ENCODE measurements at regions not wholly inside any gene's neighbourhood (a gene's known extent, or its start where the extent isn't known, plus 50 kb on each side); places are given as distances from the start of the nearest gene placed in this dataset.

DNA sequence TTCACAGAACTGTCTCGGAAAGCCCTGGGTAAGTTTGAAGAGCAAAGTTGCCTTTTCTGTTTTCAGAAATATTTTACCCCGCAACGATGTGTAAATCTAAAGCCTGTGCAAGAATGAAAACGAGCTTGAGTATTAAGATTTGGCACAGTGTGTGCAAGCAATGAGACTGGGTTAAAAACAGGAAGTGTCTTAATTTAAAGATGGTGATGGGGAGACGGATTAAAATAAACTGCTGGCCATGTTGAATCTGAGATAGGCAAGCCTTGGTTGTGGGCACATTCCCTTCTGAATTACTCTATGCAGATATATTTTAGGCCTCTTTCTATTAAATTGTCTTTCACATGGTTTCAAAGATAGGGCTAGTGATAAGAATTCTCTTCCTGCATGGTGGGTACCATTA is 294.2 kb upstream of the DMRT1 start:
- no peak overlapping the region for H4K8ac ChIP-seq (ENCODE audit: low read depth, low read length)
- H2AFZ ChIP-seq (ENCODE audit: insufficient read depth, low read length, poor library complexity) = no peak overlapping the region
- no peak overlapping the region for H2BK12ac ChIP-seq (ENCODE audit: low read length)
- peaks cover 2 to 5% of the 10 kb centered on the region in 2 experiments for H3K4me1 ChIP-seq (ENCODE audit: control insufficient read depth in 1 of 2, insufficient read depth in 2 of 2, low read length in 2 of 2)
- H2BK5ac ChIP-seq (ENCODE audit: low read depth, low read length, poor library complexity) = no peak overlapping the region
- H4K12ac ChIP-seq (ENCODE audit: low read depth, low read length) = no peak overlapping the region
- H3K4ac ChIP-seq (ENCODE audit: low read depth, low read length) = no peak overlapping the region
- no peaks in the 10 kb centered on the region for H3K79me2 ChIP-seq (ENCODE audit: control insufficient read depth, insufficient read depth, low read length, poor library complexity)
- DNase-seq = no peak
- WGBS (ENCODE audit: extremely low coverage, insufficient coverage, insufficient read length) = no CpG with 5 or more reads among the region's 5 CpGs
- no peak overlapping the region for H4K91ac ChIP-seq (ENCODE audit: low read depth, low read length)
- H3K36me3 ChIP-seq (ENCODE audit: control insufficient read depth in 1 of 2, insufficient read depth in 2 of 2, low read length in 2 of 2) = peaks cover 6% of the 10 kb centered on the region in 2 experiments
- H3K27ac ChIP-seq (ENCODE audit: low read depth, low read length) = no peak overlapping the region
- no peak overlapping the region for H3K4me2 ChIP-seq (ENCODE audit: low read length)
- H2BK120ac ChIP-seq (ENCODE audit: insufficient read depth, low read length, poor library complexity) = no peak overlapping the region
- H3K4me3 ChIP-seq (ENCODE audit: low read depth, low read length) = no peak overlapping the region
- H3K79me1 ChIP-seq (ENCODE audit: low read length) = no peaks in the 10 kb centered on the region
- peaks cover 1% of the 10 kb centered on the region for H3K9me3 ChIP-seq (ENCODE audit: insufficient read depth, low read depth, low read length)
- no peak overlapping the region for H3K14ac ChIP-seq (ENCODE audit: low read length)
- H3K18ac ChIP-seq (ENCODE audit: low read length) = no peak overlapping the region
- H3K23ac ChIP-seq (ENCODE audit: low read length) = no peak overlapping the region
- H3K27me3 ChIP-seq (ENCODE audit: insufficient read depth, low read length) = no peaks in the 10 kb centered on the region
- no peak overlapping the region for H2AK5ac ChIP-seq (ENCODE audit: low read length)
- no peak overlapping the region for H3K9ac ChIP-seq (ENCODE audit: low read length)

DNA sequence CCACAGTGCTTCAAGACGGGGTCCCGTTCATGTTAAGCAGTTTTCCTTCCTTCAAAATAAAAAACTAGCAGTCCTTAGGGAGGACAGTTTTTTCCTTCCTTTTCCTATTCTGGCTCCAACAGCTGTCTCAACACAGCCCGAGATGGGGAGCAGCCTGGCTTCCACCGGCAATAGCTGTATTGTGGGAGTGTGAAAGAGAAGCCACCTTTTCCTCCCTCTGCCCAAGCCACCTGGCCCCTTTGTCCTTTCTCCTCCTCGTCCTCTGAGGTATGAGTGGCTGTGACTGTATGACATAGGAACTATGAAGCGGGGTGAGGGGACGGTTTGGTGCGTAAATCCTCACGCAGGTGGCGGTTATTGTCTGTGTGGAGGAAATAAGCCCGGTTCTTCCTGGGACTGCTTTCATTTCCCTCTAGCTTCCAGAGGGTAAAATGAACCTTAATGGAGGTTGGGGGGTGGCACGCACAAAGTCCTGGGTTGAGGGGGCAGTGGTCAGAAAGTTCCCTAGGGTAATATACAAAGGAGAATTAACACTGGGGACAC is 292.0 kb upstream of the DMRT1 start:
- peaks cover 6% of the 10 kb centered on the region in 2 experiments for H3K36me3 ChIP-seq (ENCODE audit: control insufficient read depth in 1 of 2, insufficient read depth in 2 of 2, low read length in 2 of 2)
- H2BK12ac ChIP-seq (ENCODE audit: low read length) = no peak overlapping the region
- no peak overlapping the region for H3K4me3 ChIP-seq (ENCODE audit: low read depth, low read length)
- H3K18ac ChIP-seq (ENCODE audit: low read length) = no peak overlapping the region
- H4K91ac ChIP-seq (ENCODE audit: low read depth, low read length) = no peak overlapping the region
- no peak overlapping the region for H3K9ac ChIP-seq (ENCODE audit: low read length)
- no peak overlapping the region for H4K12ac ChIP-seq (ENCODE audit: low read depth, low read length)
- H3K23ac ChIP-seq (ENCODE audit: low read length) = no peak overlapping the region
- no peak overlapping the region for H2AFZ ChIP-seq (ENCODE audit: insufficient read depth, low read length, poor library complexity)
- H3K4me1 ChIP-seq (ENCODE audit: control insufficient read depth in 1 of 2, insufficient read depth in 2 of 2, low read length in 2 of 2) = peaks cover 2 to 4% of the 10 kb centered on the region in 2 experiments
- H3K27me3 ChIP-seq (ENCODE audit: insufficient read depth, low read length) = no peaks in the 10 kb centered on the region
- H2AK5ac ChIP-seq (ENCODE audit: low read length) = no peak overlapping the region
- DNase-seq = no peak
- no CpG with 5 or more reads among the region's 12 CpGs for WGBS (ENCODE audit: extremely low coverage, insufficient coverage, insufficient read length)
- no peak overlapping the region for H2BK5ac ChIP-seq (ENCODE audit: low read depth, low read length, poor library complexity)
- no peak overlapping the region for H3K14ac ChIP-seq (ENCODE audit: low read length)
- no peak overlapping the region for H3K4ac ChIP-seq (ENCODE audit: low read depth, low read length)
- no peak overlapping the region for H4K8ac ChIP-seq (ENCODE audit: low read depth, low read length)
- no peak overlapping the region for H3K27ac ChIP-seq (ENCODE audit: low read depth, low read length)
- peaks cover 1% of the 10 kb centered on the region for H3K9me3 ChIP-seq (ENCODE audit: insufficient read depth, low read depth, low read length)
- H2BK120ac ChIP-seq (ENCODE audit: insufficient read depth, low read length, poor library complexity) = no peak overlapping the region
- H3K79me1 ChIP-seq (ENCODE audit: low read length) = no peaks in the 10 kb centered on the region
- H3K4me2 ChIP-seq (ENCODE audit: low read length) = no peak overlapping the region
- H3K79me2 ChIP-seq (ENCODE audit: control insufficient read depth, insufficient read depth, low read length, poor library complexity) = no peaks in the 10 kb centered on the region

DNA sequence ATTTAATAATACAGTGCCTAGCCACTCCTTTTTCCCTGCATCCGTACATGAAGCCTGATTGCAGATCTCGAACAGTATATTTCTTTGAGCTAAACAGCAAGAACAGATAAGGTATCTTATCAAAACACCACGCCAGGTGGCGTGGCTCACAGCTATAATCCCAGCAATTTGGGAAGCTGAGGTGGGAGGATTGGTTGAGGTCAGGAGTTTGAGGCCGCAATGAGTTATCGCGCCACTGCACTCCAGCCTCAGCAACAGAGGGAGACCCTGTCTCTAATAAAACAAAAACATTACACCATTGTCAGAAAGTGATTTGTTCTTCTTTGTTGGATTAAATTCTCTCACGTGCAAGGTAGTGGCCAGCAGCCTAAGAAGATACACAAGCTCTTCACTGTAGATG is 291.2 kb upstream of the DMRT1 start:
- WGBS (ENCODE audit: extremely low coverage, insufficient coverage, insufficient read length) = no CpG with 5 or more reads among the region's 8 CpGs
- Histone ChIP-seq H2AFZ (ENCODE audit: insufficient read depth, low read length, poor library complexity) (no peak overlapping the region), H3K36me3 (ENCODE audit: control insufficient read depth in 1 of 2, insufficient read depth in 2 of 2, low read length in 2 of 2) (peaks cover 6% of the 10 kb centered on the region in 2 experiments), H2BK120ac (ENCODE audit: insufficient read depth, low read length, poor library complexity) (no peak overlapping the region), H3K4ac (ENCODE audit: low read depth, low read length) (no peak overlapping the region), H3K4me1 (ENCODE audit: control insufficient read depth in 1 of 2, insufficient read depth in 2 of 2, low read length in 2 of 2) (peaks cover 2 to 3% of the 10 kb centered on the region in 2 experiments), H4K12ac (ENCODE audit: low read depth, low read length) (no peak overlapping the region), H2BK12ac (ENCODE audit: low read length) (no peak overlapping the region), H3K79me1 (ENCODE audit: low read length) (no peaks in the 10 kb centered on the region), H3K14ac (ENCODE audit: low read length) (no peak overlapping the region), H3K23ac (ENCODE audit: low read length) (no peak overlapping the region), H3K27me3 (ENCODE audit: insufficient read depth, low read length) (no peaks in the 10 kb centered on the region), H4K8ac (ENCODE audit: low read depth, low read length) (no peak overlapping the region), H2AK5ac (ENCODE audit: low read length) (no peak overlapping the region), H3K27ac (ENCODE audit: low read depth, low read length) (no peak overlapping the region), H3K79me2 (ENCODE audit: control insufficient read depth, insufficient read depth, low read length, poor library complexity) (no peaks in the 10 kb centered on the region), H3K9ac (ENCODE audit: low read length) (no peak overlapping the region), H3K4me3 (ENCODE audit: low read depth, low read length) (no peak overlapping the region), H3K18ac (ENCODE audit: low read length) (no peak overlapping the region), H3K4me2 (ENCODE audit: low read length) (no peak overlapping the region), H3K9me3 (ENCODE audit: insufficient read depth, low read depth, low read length) (peaks cover 1% of the 10 kb centered on the region), H2BK5ac (ENCODE audit: low read depth, low read length, poor library complexity) (no peak overlapping the region), H4K91ac (ENCODE audit: low read depth, low read length) (no peak overlapping the region)
- DNase-seq = peak in 1 of 2 donors; percentile 23

DNA sequence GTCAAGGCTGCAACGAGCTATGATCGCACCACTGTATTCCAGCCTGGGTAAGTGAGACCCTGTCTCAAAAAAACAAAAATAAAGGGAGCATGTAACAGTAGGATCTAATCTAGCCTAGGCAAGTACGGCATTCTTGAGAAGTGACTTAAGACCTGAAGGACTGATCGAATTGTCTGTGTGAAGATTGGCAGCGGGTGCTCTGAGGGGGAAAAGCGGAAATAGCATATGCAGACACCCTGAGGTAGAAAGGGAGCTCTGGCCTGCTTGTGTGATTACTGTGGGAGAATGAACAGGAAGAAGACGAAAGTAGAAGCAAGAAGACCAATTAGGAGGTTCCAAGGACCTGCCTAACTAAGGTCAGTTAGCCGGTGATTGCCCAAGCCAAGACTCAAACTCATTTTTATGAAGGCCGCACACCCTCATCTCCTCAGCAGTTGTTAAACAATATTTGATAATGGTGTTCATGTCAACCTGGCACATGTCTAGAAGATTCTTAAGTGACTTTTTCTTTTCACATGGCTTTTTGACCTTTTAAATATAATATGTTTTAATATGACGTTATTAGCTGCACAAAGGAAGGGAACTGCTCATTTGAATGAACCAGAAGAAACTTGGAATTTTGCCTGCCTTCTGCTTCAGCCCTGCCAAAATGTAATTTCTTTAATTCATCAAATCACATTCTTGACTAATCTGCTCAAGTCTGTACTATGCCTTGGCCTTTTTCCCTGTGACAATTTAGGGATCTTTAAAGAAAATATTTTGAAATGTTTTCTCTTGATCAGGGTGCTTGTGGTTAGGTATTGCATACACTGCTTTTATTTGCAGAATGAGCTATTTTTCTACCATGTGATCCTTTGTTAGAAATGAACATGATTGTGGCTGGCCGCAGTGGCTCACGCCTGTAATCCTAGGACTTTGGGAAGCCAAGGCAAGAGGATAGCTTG is 289.2 kb upstream of the DMRT1 start:
- Histone ChIP-seq H3K9ac (ENCODE audit: low read length) (no peak overlapping the region), H3K27ac (ENCODE audit: low read depth, low read length) (no peak overlapping the region), H3K4me1 (ENCODE audit: control insufficient read depth in 1 of 2, insufficient read depth in 2 of 2, low read length in 2 of 2) (peaks cover 2 to 3% of the 10 kb centered on the region in 2 experiments), H2BK5ac (ENCODE audit: low read depth, low read length, poor library complexity) (no peak overlapping the region), H4K91ac (ENCODE audit: low read depth, low read length) (no peak overlapping the region), H3K4me2 (ENCODE audit: low read length) (no peak overlapping the region), H3K79me2 (ENCODE audit: control insufficient read depth, insufficient read depth, low read length, poor library complexity) (no peaks in the 10 kb centered on the region), H3K36me3 (ENCODE audit: control insufficient read depth in 1 of 2, insufficient read depth in 2 of 2, low read length in 2 of 2) (peaks cover 6% of the 10 kb centered on the region in 2 experiments), H3K79me1 (ENCODE audit: low read length) (no peaks in the 10 kb centered on the region), H3K9me3 (ENCODE audit: insufficient read depth, low read depth, low read length) (no peaks in the 10 kb centered on the region), H3K23ac (ENCODE audit: low read length) (no peak overlapping the region), H2BK12ac (ENCODE audit: low read length) (no peak overlapping the region), H4K12ac (ENCODE audit: low read depth, low read length) (no peak overlapping the region), H3K4me3 (ENCODE audit: low read depth, low read length) (no peak overlapping the region), H3K14ac (ENCODE audit: low read length) (no peak overlapping the region), H2BK120ac (ENCODE audit: insufficient read depth, low read length, poor library complexity) (no peak overlapping the region), H3K4ac (ENCODE audit: low read depth, low read length) (no peak overlapping the region), H2AFZ (ENCODE audit: insufficient read depth, low read length, poor library complexity) (no peak overlapping the region), H3K27me3 (ENCODE audit: insufficient read depth, low read length) (no peaks in the 10 kb centered on the region), H3K18ac (ENCODE audit: low read length) (no peak overlapping the region), H2AK5ac (ENCODE audit: low read length) (no peak overlapping the region), H4K8ac (ENCODE audit: low read depth, low read length) (no peak overlapping the region)
- DNase-seq = no peak
- WGBS (ENCODE audit: extremely low coverage, insufficient coverage, insufficient read length) = no CpG with 5 or more reads among the region's 12 CpGs

Data from trophoblast cell (in vitro differentiated cells and primary cell).